H1 (cell line): ENCODE measurements at regions not wholly inside any gene's neighbourhood (a gene's known extent, or its start where the extent isn't known, plus 50 kb on each side); places are given as distances from the start of the nearest gene placed in this dataset.

Experiments used
- CTCF ChIA-PET: fragments of 300-600 bp; sonication (Branson Sonifier 250); formaldehyde crosslinking; loops from one replicate; lab custom pipeline; 2021; ENCODE audit not compliant: partially characterized antibody; lab: Charles Lee
- POLR2A ChIA-PET: fragments of 300-600 bp; sonication (Branson Sonifier 250); formaldehyde crosslinking; loops from one replicate; lab custom pipeline; 2021; ENCODE audit warnings: inconsistent platforms; ENCODE audit not compliant: partially characterized antibody; lab: Charles Lee
- DNase-seq, 2 experiments: peaks; one replicate each; pipeline versions ENCODE4 v3.0.0 to v3.0.0-alpha.2; 2010 to 2022; ENCODE audit warnings: low spot score in 2 of 2, low read depth in 1 of 2, mixed read lengths in 1 of 2
- FAIRE-seq: peaks from 2 replicates; lab custom pipeline; 2011; peaks lifted over from hg19 to GRCh38; lab: Jason Lieb, UNC
- H2AFZ ChIP-seq: 2 replicates; pipeline ENCODE4 v1.8.1; 2012; ENCODE audit warnings: low read length, inconsistent platforms
- H2AK5ac ChIP-seq: 2 replicates; pipeline ENCODE4 v1.6.1; 2013; ENCODE audit warnings: low read depth, low read length
- H2BK120ac ChIP-seq: replicated peaks from 2 replicates; pipeline ENCODE3; 2013; ENCODE audit warnings: low read depth, low read length, inconsistent platforms
- H2BK12ac ChIP-seq: 2 replicates; pipeline ENCODE4 v1.6.1; 2013; ENCODE audit warnings: low read depth, low read length
- H2BK15ac ChIP-seq: 2 replicates; pipeline ENCODE4 v1.6.1; 2013; ENCODE audit warnings: low read length
- H2BK20ac ChIP-seq: 2 replicates; pipeline ENCODE4 v1.6.1; 2013; ENCODE audit warnings: low read length
- H2BK5ac ChIP-seq: 2 replicates; pipeline ENCODE4 v1.6.1; 2013; ENCODE audit warnings: low read depth, low read length
- H3K14ac ChIP-seq: 2 replicates; pipeline ENCODE4 v1.6.1; 2013; ENCODE audit warnings: inconsistent platforms; ENCODE audit not compliant: insufficient read length
- H3K18ac ChIP-seq: 2 replicates; pipeline ENCODE4 v1.6.1; 2013; ENCODE audit warnings: low read length; ENCODE audit errors: extremely low read depth
- H3K23ac ChIP-seq: 2 replicates; pipeline ENCODE4 v1.6.1; 2013; ENCODE audit warnings: inconsistent platforms; ENCODE audit not compliant: insufficient read length
- H3K23me2 ChIP-seq: 2 replicates; pipeline ENCODE4 v1.6.1; 2013; ENCODE audit warnings: low read depth, low read length
- H3K27ac ChIP-seq: 2 replicates; pipeline ENCODE4 v1.6.1; 2011; ENCODE audit warnings: low read depth, low read length, inconsistent platforms
- H3K27me3 ChIP-seq, 4 experiments: replicated peaks in 1 of 4; 1 replicate in 1 of 4; 2 replicates in 3 of 4; pipeline versions ENCODE4 v1.6.1 to v1.8.1; 2011 to 2013; ENCODE audit warnings: low read length in 3 of 4, mild to moderate bottlenecking in 3 of 4, inconsistent platforms in 2 of 4, mixed read lengths in 2 of 4, moderate library complexity in 1 of 4; ENCODE audit not compliant: control insufficient read depth in 3 of 4, insufficient read depth in 3 of 4; ENCODE audit errors: extremely low read depth in 1 of 4
- H3K36me3 ChIP-seq, 4 experiments: 2 replicates each; pipeline versions ENCODE4 v1.6.1 to v1.8.1; 2011 to 2013; ENCODE audit warnings: mild to moderate bottlenecking in 4 of 4, low read length in 3 of 4, moderate library complexity in 2 of 4, control low read depth in 1 of 4, inconsistent platforms in 1 of 4; ENCODE audit not compliant: insufficient read depth in 4 of 4, control insufficient read depth in 2 of 4
- H3K4ac ChIP-seq: replicated peaks from 2 replicates; pipeline ENCODE3; 2013; ENCODE audit warnings: low read length, low read depth, mixed read lengths, inconsistent platforms; ENCODE audit not compliant: insufficient read length
- H3K4me1 ChIP-seq, 4 experiments: replicated peaks in 1 of 4; 1 replicate in 1 of 4; 2 replicates in 3 of 4; pipeline versions ENCODE4 v1.6.1 to v1.8.1; 2011 to 2013; ENCODE audit warnings: low read length in 3 of 4, inconsistent platforms in 2 of 4, mixed read lengths in 1 of 4; ENCODE audit not compliant: insufficient read depth in 4 of 4, control insufficient read depth in 3 of 4
- H3K4me2 ChIP-seq, 2 experiments: 2 replicates each; pipeline versions ENCODE4 v1.6.1 to v1.8.1; 2011 to 2013; ENCODE audit warnings: low read depth in 2 of 2, low read length in 2 of 2, control low read depth in 1 of 2, inconsistent platforms in 1 of 2, mild to moderate bottlenecking in 1 of 2; ENCODE audit not compliant: insufficient read depth in 1 of 2
- H3K4me3 ChIP-seq, 4 experiments: fragments of 200-600, 300-600 bp in 1 of 4; sonication (generic), shearing (Covaris generic), sonication (Bioruptor Twin) in 1 of 4; 2 replicates each; pipeline versions ENCODE4 v1.5.1 to v1.8.1; 2011 to 2016; ENCODE audit warnings: low read length in 4 of 4, low read depth in 3 of 4, control low read depth in 2 of 4, inconsistent platforms in 2 of 4, mild to moderate bottlenecking in 2 of 4, mixed read lengths in 1 of 4, moderate library complexity in 1 of 4; ENCODE audit not compliant: insufficient read depth in 2 of 4; ENCODE audit errors: extremely low read depth in 1 of 4
- H3K56ac ChIP-seq: replicated peaks from 2 replicates; pipeline ENCODE3; 2013; ENCODE audit warnings: low read depth, mild to moderate bottlenecking, mixed read lengths, low read length, inconsistent platforms; ENCODE audit not compliant: insufficient read length
- H3K79me1 ChIP-seq: 2 replicates; pipeline ENCODE4 v1.6.1; 2013; ENCODE audit warnings: low read depth, low read length, control low read depth
- H3K79me2 ChIP-seq, 2 experiments: 2 replicates each; pipeline versions ENCODE4 v1.6.1 to v1.8.1; 2012 to 2013; ENCODE audit warnings: low read length in 2 of 2, mild to moderate bottlenecking in 2 of 2, inconsistent platforms in 1 of 2; ENCODE audit not compliant: insufficient read depth in 2 of 2, control insufficient read depth in 1 of 2
- H3K9ac ChIP-seq, 4 experiments: replicated peaks in 1 of 4; 1 replicate in 1 of 4; 2 replicates in 3 of 4; pipeline versions ENCODE4 v1.6.1 to v1.8.1; 2011 to 2013; ENCODE audit warnings: low read depth in 3 of 4, low read length in 3 of 4, control low read depth in 2 of 4, mild to moderate bottlenecking in 2 of 4, moderate library complexity in 2 of 4, inconsistent platforms in 1 of 4; ENCODE audit errors: extremely low read depth in 1 of 4
- H3K9me3 ChIP-seq, 2 experiments: 2 replicates each; pipeline versions ENCODE4 v1.6.1 to v1.8.1; 2012 to 2013; ENCODE audit warnings: mild to moderate bottlenecking in 2 of 2, moderate library complexity in 2 of 2, control low read depth in 1 of 2, inconsistent platforms in 1 of 2, low read depth in 1 of 2, low read length in 1 of 2, mixed read lengths in 1 of 2; ENCODE audit not compliant: insufficient read depth in 2 of 2
- H4K20me1 ChIP-seq, 2 experiments: replicated peaks in 1 of 2; 2 replicates each; pipeline versions ENCODE3 to v1.8.1; 2011 to 2013; ENCODE audit warnings: inconsistent platforms in 2 of 2, low read length in 2 of 2, mild to moderate bottlenecking in 1 of 2; ENCODE audit not compliant: insufficient read depth in 2 of 2, control insufficient read depth in 1 of 2
- H4K5ac ChIP-seq: 2 replicates; pipeline ENCODE4 v1.6.1; 2013; ENCODE audit warnings: low read length, low read depth, mixed read lengths, inconsistent platforms; ENCODE audit not compliant: insufficient read length
- H4K8ac ChIP-seq: 2 replicates; pipeline ENCODE4 v1.8.0; 2013; ENCODE audit warnings: mild to moderate bottlenecking, moderate library complexity, low read length, inconsistent platforms; ENCODE audit not compliant: insufficient read depth; ENCODE audit errors: extremely low read depth
- H4K91ac ChIP-seq: replicated peaks from 2 replicates; pipeline ENCODE3; 2013; ENCODE audit warnings: low read length, mixed read lengths, inconsistent platforms; ENCODE audit not compliant: insufficient read length
- BCL11A ChIP-seq, 2 experiments: IDR thresholded peaks; one replicate each; pipeline ENCODE4 v1.6.1; 2011; ENCODE audit warnings: low read depth in 2 of 2, low read length in 2 of 2, mild to moderate bottlenecking in 2 of 2
- CHD1 ChIP-seq: IDR thresholded peaks from 2 replicates; pipeline ENCODE4 v1.6.1; 2012; ENCODE audit warnings: low read depth, low read length, improper control_type of control experiment
- CREB1 ChIP-seq: IDR thresholded peaks from 2 replicates; pipeline ENCODE4 v1.6.1; 2012; ENCODE audit warnings: inconsistent platforms
- HDAC2 ChIP-seq, 2 experiments: fragments of 300-600 bp in 1 of 2; sonication (generic) in 1 of 2; IDR thresholded peaks; 2 replicates each; pipeline ENCODE4 v1.6.1; 2011 to 2012; ENCODE audit warnings: low read depth in 2 of 2, low read length in 2 of 2, mild to moderate bottlenecking in 2 of 2, moderate library complexity in 2 of 2, borderline replicate concordance in 1 of 2, inconsistent platforms in 1 of 2
- SP2 ChIP-seq: IDR thresholded peaks from 2 replicates; pipeline ENCODE4 v1.6.1; 2012; ENCODE audit warnings: mild to moderate bottlenecking, low read length, inconsistent platforms
- SUZ12 ChIP-seq: fragments of 200-600 bp; sonication (generic); IDR thresholded peaks from 2 replicates; pipeline ENCODE4 v1.6.1; 2012; ENCODE audit warnings: mild to moderate bottlenecking, inconsistent platforms, low read length, moderate library complexity, mixed read lengths
- TAF7 ChIP-seq: optimal IDR thresholded peaks from 2 replicates; pipeline ENCODE3; 2011; ENCODE audit warnings: low read depth, mild to moderate bottlenecking, inconsistent platforms, low read length, moderate library complexity, borderline replicate concordance
- TEAD4 ChIP-seq: IDR thresholded peaks from 2 replicates; pipeline ENCODE4 v1.6.1; 2012; ENCODE audit warnings: low read depth, low read length, inconsistent platforms, mixed read lengths
- ZNF274 ChIP-seq: IDR thresholded peaks from 2 replicates; pipeline ENCODE4 v1.7.0; 2012; ENCODE audit warnings: low read length, borderline replicate concordance; ENCODE audit errors: extremely low read depth
- WGBS, 2 experiments: shearing (Covaris generic) in 1 of 2; methylation state at CpG; one replicate each; pipeline versions ENCODE4 v1.1.6 to v1.1.7; 2013 to 2015; ENCODE audit warnings: low lambda C conversion rate in 2 of 2, mixed read lengths in 2 of 2, inconsistent platforms in 1 of 2, low coverage in 1 of 2, missing lambda C conversion rate in 1 of 2; ENCODE audit not compliant: insufficient replicate concordance in 2 of 2, insufficient coverage in 1 of 2, insufficient read length in 1 of 2; ENCODE audit errors: extremely low coverage in 1 of 2, missing lambda C conversion rate in 1 of 2; 5-methylcytosine and 5-hydroxymethylcytosine counted together
- TF ChIP-seq, protein P1 (sequence below): IDR thresholded peaks from 2 replicates; pipeline ENCODE4 v1.6.1; 2011; ENCODE audit warnings: low read length, improper control_type of control experiment

DNA sequence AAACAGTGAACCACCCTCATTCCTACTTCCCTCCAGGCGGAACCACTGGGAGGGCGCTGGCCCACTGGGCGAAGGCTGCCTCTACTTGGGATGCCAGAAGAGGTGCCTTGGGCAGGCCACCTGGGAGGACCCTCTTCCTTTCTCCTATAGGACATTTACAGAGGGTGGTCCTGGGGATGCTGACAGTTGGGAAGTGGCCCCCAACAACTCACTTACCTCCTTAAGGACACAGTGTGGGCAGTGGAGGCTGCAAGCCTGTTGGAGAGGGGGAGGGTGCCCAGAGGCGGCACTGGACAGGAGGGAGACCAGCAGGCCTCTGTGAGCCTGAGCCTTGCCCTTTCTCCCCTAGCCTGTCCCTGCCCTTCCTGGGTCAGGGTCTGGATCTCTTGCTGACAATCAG lies 346.4 kb upstream of the HS6ST1 start:
- H2BK12ac ChIP-seq, result 0 out of 2 replicates have a peak overlapping the region, but pooled peaks have one; percentile 17
- DNase-seq, result no peak
- H4K8ac ChIP-seq, result peak overlapping the region; percentile 73; the same call in 1 of the 2 replicates
- H3K4ac ChIP-seq, result peak overlapping the region; percentile 83
- no peak overlapping the region for H3K4me3 ChIP-seq
- no peak overlapping the region for H3K23ac ChIP-seq
- peaks cover 0 to 5% (median 0%) of the 10 kb centered on the region in 4 experiments; a peak in 4 of 7 replicates for H3K4me1 ChIP-seq
- no peak overlapping the region for H4K5ac ChIP-seq
- H2AK5ac ChIP-seq, result peak overlapping the region; percentile 65; the same call in 1 of the 2 replicates
- no peak overlapping the region for H3K14ac ChIP-seq
- H3K27me3 ChIP-seq, result no peaks in the 10 kb centered on the region; a peak in 1 of 7 replicates
- no peaks in the 10 kb centered on the region for H4K20me1 ChIP-seq
- peak overlapping the region; percentile 79 for H3K18ac ChIP-seq
- H3K56ac ChIP-seq, result no peak overlapping the region
- WGBS, 2 experiments, result 91% methylated on average over 4 of the region's 4 CpGs; no CpG with 5 or more reads in 1 of the 2 experiments
- FAIRE-seq, result no peak
- H3K9ac ChIP-seq, result no peak overlapping the region
- peak overlapping the region; percentile 18; the same call in 1 of the 2 replicates for H2BK5ac ChIP-seq
- CTCF ChIA-PET, result interaction anchor here (0.6 kb wide), 1 partner anchor 34 kb away, joined by 3 read pairs; no protein-coding TSS in a partner anchor
- no peak overlapping the region for H2BK120ac ChIP-seq
- H2BK20ac ChIP-seq, result 0 out of 2 replicates have a peak overlapping the region, but pooled peaks have one; percentile 72
- H2AFZ ChIP-seq, result no peak overlapping the region
- H3K9me3 ChIP-seq, result no peaks in the 10 kb centered on the region
- no peaks in the 10 kb centered on the region; the same call in 1 of the 2 replicates for H3K23me2 ChIP-seq
- H3K36me3 ChIP-seq, result no peaks in the 10 kb centered on the region; a peak in 1 of 8 replicates
- no peak overlapping the region for H2BK15ac ChIP-seq
- POLR2A ChIA-PET, result interaction anchor here (0.8 to 2.0 kb wide), 2 partner anchors 20 to 27 kb away, joined by 4 to 5 read pairs; no protein-coding TSS in a partner anchor
- H3K27ac ChIP-seq, result no peak overlapping the region
- peak overlapping the region; percentile 84 for H4K91ac ChIP-seq
- H3K4me2 ChIP-seq, result no peak overlapping the region
- no peaks in the 10 kb centered on the region for H3K79me1 ChIP-seq
- no peaks in the 10 kb centered on the region for H3K79me2 ChIP-seq
- TF ChIP-seq TAF7, result no peak
- TF ChIP-seq CHD1, result no peak
- no peak for TF ChIP-seq SUZ12
- no peak for TF ChIP-seq CREB1
- TF ChIP-seq BCL11A (IDR thresholded peaks at IDR 0.05; ENCODE audit: low read depth in 2 of 2, low read length in 2 of 2), result no peak
- TF ChIP-seq, protein P1, sequence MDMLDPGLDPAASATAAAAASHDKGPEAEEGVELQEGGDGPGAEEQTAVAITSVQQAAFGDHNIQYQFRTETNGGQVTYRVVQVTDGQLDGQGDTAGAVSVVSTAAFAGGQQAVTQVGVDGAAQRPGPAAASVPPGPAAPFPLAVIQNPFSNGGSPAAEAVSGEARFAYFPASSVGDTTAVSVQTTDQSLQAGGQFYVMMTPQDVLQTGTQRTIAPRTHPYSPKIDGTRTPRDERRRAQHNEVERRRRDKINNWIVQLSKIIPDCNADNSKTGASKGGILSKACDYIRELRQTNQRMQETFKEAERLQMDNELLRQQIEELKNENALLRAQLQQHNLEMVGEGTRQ, result no peak
- no peak for TF ChIP-seq ZNF274
- TF ChIP-seq HDAC2 (IDR thresholded peaks at IDR 0.05; ENCODE audit: borderline replicate concordance in 1 of 2, low read depth in 2 of 2, low read length in 2 of 2), result no peak
- TF ChIP-seq TEAD4, result no peak
- TF ChIP-seq SP2, result no peak
